Daoy (cell line): ENCODE measurements at regions not wholly inside any gene's neighbourhood (a gene's known extent, or its start where the extent isn't known, plus 50 kb on each side); places are given as distances from the start of the nearest gene placed in this dataset.
A peak's percentile ranks its signal among the peaks of the same experiment; 100 is the strongest.

Experiments
- DNase-seq: peaks from one replicate; pipeline ENCODE4 v3.0.0-alpha.2; 2015; ENCODE audit warnings: low read depth

DNA sequence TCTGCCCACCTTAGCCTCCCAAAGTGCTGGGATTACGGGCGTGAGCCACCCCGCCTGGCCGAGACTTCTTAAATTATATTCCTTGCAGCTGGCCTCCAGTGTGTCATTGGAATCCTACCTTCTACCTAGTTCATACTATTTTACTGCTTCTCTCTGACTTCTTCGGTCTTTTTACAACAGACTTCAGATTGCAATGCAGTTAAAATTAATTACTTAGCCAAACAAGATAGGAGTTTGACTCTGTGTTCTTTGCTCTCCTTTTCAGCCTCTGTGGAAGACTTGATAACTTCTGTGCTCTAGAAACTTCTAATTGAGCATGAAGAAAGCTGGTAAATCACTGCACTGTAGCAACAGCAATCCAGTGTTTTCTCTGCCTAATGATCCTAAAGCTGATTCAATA lies 199.5 kb downstream of the GASK1B start:
- no peak for DNase-seq

DNA sequence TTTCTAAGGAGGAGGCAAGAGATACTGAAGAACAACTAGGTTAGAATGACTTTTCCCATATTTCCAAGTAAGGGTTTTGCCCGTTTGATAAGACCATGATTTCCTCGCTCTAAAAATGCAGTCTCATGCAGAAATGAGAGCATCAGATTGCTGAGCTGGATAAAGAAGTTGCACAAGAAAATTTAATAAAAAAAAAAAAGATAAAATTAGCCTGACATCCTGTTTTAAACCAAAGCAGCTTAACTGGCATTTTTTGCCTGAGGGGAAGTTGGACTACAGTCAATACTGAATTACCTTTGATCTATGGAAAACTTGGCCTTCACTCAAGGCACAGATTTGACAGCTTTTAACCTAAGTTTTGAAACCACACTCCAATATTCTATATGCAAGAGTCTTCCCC lies 208.4 kb downstream of the GASK1B start:
- no peak for DNase-seq

DNA sequence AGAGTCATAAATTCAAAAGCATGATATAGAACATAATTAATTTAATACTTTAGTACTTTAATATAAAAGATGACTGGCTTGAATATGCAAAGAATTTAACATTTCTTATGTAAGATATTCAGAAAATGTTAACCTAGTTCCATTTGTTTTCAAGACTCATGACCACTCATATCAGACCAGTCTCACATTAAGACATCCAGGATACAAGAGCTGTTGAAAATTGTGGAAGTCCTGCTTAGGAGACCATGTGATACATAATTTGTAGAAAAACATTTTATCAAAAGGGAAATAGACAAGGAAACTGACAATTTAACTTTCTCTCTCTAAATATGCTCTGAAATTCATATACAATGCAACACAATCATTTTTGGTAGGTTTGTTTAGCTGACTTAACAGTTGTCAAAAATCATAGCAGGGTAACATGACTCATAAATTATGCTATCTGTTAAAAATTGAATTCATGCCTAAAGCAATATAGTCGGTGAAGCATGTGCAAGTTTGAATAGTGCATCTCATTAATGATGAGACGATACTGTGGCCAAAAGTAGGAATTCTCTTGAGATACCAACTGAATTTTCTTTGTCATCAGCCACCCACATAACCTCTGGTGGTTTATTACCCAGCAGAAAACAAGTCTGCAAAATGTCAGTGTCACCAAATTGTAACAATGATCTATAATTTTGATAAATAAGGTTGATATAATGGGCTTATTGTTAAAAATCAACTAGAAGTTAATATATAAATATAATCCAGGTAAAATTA lies 211.4 kb downstream of the GASK1B start:
- no peak for DNase-seq

DNA sequence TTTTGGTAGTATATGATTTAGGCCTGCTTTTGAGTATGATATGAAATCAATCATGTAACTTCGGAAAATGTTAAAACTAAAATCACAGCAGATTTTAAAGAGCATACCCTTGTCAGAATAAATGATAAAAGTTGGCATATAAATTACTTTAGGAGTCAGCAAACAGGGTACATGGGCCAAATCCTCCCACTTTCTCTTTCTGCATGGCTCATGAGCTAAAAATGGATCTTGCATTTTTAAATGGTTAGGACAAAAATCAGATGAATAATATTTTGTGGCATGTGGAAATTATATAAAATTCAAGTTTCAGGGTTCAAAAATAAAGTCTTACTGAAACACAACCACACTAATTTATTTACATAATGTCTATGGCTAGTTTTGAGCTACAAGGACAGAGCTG lies 214.9 kb downstream of the GASK1B start:
- DNase-seq, result no peak

DNA sequence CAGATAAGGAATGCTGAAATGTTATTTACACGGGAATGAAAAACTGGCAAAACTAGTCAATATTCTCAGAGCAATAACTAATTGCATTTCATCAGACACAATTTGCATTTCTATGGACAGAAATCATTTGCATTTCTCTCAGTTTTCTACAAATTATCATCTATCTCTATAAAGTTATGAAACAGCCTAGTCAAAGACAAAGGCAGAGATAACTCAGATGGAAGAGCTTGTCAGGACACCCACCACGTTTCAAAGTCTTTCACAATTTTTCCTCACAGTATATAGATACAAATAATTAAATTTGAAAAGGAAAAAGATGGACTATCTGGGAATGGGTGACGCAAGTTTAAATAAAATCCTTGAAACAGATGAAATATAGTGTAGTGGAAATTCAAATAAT lies 230.8 kb downstream of the GASK1B start:
- no peak for DNase-seq

DNA sequence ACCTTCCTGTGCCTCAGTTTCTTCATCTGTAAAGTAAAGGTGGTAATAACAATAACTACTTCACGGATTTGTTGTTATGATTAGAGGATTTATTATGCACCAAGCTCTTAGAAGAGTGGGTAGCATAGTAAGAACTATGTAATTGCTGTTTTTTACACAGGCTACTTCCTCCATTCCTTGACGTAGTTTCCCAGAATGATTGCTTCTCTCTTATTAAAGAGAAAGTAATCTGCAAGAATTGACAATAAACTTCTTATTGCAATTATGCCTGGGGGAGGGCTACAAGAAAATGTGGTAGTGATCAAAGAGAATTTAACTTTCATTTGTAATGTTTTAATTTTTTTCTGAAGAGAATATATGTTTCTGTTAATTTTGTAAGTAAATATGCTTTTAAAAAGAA lies 238.7 kb downstream of the GASK1B start:
- no peak for DNase-seq

DNA sequence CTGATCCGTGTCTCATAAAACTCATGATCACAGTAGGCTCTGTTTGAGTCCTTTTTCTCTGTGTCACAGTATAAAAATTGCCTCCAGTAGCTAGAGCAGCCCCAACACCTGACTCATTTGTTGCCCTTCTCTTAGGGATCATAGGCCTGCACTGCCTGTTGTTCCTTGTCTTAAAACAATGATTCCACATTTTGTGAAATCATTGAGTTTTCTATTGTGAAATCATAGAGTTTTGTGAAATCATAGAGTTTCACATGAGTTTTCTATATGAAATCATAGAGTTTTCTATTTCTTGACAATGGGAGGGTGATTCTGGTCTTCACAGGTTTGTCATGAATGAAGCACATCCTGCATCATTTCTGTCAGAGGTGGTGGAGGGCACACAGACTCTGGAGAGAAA lies 239.9 kb downstream of the GASK1B start:
- no peak for DNase-seq

DNA sequence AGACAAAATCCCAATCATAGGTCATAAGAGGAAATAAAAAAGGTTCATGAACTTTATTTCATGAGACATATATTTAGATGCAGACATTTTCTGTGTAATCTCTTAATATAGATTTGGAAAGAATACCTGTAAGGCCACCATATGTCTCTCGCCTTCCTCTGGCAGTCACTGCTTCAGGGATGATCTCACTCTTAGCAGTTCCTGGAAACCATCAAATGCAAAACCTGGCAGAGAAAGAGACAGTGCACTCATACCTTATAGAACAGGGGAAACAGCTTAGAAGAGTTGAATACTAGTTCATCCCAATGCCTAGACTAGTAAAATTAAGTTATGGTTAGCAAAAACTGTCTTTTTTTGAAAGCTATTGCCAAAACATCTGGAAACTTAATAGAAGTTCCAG lies 243.3 kb downstream of the GASK1B start:
- no peak for DNase-seq

DNA sequence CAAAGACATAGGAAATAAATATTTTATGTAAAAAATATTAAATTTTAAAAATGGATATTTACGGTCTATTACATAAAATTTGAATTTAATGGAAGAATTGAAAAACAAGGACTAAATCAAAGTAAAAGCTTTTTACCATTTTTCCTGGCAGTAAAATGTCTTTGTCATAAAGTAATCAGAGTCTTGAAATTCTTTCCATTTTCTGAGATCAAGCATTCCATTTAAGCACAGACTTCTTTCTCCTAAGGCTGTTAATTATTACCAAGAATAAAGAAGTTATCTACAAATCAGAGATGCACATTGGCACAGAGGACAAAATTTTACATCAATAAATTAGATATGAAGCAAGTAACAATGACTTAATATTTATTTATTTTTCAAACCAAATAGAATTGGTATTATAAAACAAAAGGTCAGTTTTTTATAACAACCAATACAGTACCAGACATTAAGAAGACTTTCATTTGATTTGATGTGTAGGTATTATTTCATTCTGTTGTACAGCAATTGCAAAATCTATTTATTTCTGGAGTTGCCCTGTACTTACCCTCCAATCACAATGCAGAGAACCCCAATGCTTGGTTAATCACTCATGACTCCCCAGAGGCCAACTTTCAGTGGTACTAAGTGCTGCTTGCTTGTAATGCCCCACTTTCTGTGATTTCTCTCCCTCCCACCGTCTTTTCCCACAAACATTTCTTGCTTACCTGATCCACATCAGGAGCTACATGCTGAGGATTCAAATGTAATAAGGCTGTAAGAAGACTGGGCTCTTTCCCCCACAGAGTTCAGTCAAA lies 254.6 kb downstream of the GASK1B start:
- no peak for DNase-seq

DNA sequence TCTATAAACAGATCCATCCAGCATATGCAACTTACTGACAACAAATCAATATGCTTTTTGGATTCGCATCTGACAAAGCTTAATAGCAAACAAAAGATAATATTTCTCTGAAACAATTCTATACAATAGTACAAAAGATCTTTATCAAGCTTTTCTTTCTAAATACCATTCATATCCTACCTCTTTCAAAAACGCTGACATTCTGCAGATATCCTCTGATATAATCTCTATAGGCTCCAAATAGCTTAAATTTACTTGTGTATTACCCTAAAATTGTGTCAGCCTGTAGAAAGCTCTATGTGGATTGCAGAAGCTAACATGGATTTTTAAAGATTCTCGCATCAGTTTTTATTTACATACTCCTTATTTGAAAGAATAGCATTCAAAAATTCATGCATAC lies 260.6 kb downstream of the GASK1B start:
- DNase-seq, result no peak

DNA sequence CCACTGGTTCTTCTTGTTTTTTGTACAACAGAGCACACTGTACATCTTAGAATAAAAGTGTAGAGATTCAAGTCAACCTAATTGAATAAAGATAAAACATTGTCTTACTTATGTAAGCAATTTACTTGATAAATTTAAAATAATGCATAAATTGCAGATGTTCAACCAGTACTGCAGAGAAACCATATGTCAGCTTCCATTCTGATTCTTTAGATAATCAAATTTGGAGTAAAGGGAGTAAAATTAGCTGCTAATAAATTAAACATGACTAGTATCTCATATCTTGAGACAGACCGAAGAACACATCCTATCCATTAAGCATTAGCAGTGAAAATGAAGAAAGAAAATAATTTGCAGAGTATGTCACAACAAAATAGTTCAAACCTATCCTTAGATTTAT lies 261.2 kb downstream of the GASK1B start:
- DNase-seq, result no peak

DNA sequence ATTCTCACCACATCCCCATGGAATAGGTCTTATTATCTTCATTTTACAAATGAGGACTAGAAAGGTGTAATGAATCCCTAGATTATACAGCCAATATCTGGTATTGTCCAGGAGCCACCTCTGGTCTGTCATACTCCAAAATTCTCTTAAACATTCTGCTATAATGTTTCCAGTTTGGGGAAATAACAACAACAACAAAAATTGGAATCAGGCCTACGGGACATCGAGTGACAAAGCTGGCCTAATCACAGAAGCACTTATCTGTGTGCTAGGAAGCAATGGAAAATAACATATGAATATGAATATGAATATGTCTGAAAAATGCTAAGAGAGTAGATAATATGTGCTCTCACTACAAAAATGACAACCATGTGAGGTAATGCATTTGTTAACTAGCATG lies 264.1 kb downstream of the GASK1B start:
- DNase-seq, result no peak

DNA sequence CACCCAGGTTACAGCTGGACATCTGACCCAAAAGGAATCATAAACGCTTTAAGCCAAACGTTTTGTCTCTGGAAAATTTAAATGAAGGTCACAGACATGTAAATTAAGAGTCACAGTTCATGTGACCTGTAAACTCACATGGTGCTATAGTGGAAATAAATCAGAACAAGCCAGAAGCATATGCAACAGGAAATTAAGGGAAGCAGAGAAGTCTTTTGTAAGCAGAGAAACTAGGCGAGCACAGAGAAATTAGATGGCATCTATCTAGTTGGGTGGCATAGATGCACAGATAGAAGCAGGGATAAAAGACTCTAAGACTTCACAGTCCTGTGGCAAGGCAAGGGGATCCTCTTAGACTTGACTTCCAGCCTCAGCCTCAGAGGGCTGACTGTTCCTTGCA lies 264.8 kb downstream of the GASK1B start:
- no peak for DNase-seq

DNA sequence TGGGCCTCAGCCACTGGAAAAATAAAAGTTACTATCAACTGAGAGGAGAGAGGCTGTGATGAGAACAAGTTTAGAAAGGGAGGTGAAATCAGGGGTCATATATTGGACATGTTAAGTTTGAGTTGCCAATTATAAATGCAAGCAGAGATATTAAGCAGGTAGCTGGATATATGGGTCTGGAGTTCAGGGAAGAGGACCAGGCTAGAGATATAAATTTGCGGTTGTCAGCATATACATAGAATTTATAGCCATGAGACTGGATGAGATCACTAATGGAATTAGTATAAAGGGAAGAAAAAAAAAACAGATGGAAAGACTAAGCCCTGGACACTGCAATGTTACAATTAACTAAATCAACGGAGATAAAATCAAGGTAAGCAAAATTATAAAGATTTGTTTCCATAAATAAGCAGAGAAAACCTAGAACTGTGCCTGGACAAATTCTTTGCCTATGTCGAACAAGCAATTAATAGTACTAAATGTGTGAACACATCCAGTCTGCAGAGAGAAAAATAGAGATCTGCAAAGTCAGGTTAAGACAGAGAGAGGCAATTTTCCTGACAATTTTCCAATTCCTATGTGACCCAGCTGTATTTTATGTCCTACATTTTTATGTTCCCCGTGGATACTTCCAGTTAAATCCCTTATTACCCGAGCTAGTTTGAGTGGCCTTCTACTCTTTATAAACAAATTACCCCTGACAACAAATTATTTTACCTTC lies 265.4 kb downstream of the GASK1B start:
- no peak for DNase-seq

DNA sequence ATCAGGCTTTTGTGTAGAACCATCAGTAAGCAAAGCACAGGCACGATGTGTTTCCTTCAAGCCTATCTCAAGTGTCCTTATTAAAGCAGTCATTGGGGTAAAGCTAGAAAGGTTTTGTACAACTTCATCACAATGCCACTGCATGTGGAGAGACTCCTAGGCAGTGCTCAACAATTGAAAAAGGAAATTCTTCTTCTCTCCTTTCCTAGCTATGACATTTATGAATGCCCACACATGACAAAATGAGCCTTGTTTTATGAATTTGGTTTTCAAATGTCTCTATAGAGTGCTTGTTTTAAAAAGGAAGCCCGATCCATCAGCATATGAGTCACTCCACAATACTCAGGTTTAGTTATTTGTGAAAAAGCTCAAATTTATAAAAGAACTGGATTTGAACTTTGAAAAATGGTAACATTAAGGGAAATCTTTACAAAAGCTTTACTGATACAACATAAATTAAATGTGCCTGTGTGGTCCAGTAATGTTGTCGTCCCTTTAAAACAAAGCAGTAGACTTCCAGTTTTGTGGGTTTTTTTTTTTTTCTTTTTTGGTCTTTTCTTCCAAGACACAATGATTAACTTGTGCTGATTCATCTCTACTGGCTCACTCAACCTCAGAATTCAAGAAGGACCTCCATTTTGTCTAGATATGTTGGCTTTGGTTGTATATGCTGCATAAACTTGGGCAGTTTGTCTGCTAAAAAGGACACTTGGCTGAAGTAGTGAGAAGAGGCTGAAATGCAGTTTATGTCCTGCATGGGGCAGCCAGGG lies 273.8 kb downstream of the GASK1B start:
- DNase-seq, result peak; percentile 2

DNA sequence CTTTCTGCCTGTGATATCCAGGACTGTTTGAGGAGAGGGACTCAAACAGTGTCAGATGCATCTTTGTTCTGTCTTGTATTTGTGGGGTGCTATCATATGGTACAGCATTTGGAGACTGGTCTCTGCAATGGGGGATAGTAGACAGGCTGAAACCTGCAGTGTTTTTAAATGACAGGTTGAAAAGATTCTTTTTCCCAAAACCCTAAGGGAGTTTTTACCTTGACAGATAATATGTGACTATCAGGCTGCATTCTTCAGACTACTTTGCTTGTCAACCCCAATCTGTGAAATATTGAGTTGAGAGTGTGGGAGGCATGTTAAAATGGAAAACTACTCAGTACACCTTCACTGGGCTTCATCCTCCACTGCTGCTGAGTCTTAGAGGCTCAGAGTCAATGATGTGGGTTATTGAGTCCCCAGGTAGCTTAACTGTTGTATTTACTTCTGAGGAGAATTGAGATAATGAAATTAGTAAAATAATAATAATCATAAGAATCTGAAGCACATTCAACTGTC lies 274.9 kb downstream of the GASK1B start:
- DNase-seq, result no peak

DNA sequence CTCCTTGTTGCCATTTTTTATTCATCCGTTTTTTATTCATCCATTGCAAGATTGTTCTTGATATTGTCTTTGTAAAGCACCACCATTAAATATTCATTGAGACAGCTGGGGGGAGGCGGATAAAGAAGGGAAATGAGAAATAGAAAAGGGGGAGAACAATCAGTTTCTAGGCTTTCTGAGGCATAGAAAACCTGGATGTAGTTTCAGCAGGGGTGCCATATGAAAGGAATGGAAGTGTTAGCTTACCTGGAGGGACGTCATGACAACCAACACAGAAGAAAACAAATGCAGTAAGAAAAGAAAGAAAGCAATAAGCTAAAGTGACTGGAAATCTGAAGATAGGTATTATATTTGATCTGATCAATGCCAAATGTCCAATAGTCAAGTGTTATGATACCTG lies 276.1 kb downstream of the GASK1B start:
- no peak for DNase-seq

DNA sequence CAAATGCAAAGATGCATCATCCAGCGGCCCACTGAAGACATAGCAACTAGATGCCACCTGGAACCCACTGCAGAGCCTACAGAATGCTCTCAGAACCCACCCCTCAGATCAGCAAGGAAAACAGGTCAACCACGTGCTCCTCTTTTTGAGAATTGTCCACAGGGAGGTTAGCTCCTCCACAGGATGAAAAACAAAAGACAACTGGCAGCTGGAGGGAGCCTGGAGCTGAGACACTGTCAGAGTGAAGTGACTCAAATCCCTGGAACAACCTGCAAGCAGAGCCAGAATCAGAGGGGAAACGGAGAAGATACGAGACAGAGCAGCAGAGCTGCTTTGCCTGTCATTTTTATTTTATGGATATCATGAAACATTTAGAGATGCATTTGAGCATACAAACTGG lies 277.6 kb downstream of the GASK1B start:
- DNase-seq, result no peak

DNA sequence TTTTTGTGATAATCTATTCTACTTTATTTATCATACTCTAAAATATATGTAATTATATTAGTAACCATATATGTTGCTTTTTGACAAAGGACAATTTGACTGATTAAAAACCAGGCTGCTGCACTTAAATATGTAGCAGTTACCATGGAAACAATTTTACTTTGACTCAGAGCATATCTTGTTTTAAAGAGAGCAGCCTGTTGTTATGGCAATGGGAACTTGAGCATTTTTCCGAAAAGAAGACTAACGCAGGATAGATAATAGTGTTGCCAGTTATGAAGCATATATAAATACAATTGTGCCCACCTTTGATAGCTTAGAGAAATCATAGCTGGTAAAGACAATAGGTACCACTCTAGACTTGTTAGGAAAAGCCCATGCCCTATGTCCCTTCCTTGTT lies 283.0 kb downstream of the GASK1B start:
- no peak for DNase-seq

DNA sequence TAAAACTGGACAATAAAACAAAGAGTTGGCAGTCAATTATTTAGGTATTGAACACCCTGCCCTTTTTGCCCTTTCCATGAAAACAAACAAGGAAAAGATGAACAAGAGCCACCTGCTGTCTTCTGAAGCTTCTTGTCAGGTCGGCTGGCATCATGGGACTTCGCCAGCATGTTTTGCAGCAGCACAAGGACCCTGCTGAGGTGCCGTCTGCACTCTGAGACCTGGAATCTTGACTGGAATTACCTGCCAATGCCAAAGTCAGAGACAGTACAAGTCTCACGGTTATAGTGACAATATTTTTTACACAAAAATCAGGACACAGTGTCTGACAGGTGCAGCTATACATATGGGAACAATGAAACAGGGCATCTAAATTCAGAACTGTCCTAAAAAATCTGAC lies 284.5 kb downstream of the GASK1B start:
- DNase-seq, result no peak

DNA sequence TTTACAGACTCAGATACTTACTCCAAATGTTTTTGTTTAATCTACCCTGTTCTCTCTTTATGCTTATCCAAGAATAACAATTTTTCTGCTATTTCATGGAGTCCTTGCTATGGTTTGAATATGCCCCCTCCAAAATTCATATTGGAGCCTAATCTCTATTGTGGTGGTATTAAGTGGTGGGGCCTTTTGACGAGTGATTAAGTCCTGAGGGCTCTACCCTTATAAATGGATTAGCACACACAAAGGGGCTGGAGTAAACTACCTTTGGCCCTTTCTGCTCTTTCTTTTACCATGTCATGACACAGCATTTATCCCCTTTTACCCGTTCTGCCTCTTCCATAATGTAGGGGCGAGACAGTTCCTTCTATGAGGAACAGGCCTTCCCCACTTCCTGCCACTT lies 285.5 kb downstream of the GASK1B start:
- no peak for DNase-seq

DNA sequence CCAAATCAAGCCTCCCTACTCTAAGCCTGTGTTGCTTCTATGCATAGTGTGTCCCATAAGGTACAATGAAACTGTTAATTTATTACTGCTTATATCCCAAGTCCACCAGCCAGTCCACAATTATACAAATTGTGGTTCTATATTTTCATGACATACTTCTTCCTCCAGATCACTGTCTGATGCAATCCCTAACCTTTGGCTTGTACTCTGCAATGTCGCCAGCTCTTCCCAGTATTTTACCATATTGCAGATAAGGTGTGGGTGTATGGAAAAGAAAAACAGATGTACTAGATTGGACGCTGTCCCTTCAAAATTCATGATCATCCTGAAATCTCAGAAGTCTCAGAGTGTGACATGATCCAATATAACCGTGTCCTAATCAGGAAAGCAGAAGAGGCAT lies 286.2 kb downstream of the GASK1B start:
- DNase-seq, result no peak
